Gastroesophageal sphincter (tissue), 4 donors: ENCODE measurements at regions not wholly inside any gene's neighbourhood (a gene's known extent, or its start where the extent isn't known, plus 50 kb on each side); places are given as distances from the start of the nearest gene placed in this dataset.

ENCODE experiments used
- ATAC-seq: fragments of 150-250 bp; one replicate; pipeline ENCODE4 v1.9.1; 2016; ENCODE audit warnings: mild to moderate bottlenecking, moderate library complexity
- H3K27ac ChIP-seq, 4 donors: fragments of 200-600 bp; sonication (generic) in 3 of 4; 1 replicate in 3 of 4; 2 replicates in 1 of 4; pipeline ENCODE4 v1.5.1; 2016 to 2019
- H3K27me3 ChIP-seq: fragments of 200-600 bp; sonication (generic); one replicate; pipeline ENCODE4 v1.5.1; 2019
- H3K36me3 ChIP-seq, 2 donors: fragments of 200-600 bp; sonication (generic); one replicate each; pipeline ENCODE4 v1.5.1; 2019; ENCODE audit warnings: control low read depth in 1 of 2
- H3K4me1 ChIP-seq, 3 donors: fragments of 200-600 bp; sonication (generic); 1 replicate in 2 of 3; 2 replicates in 1 of 3; pipeline ENCODE4 v1.5.1; 2016 to 2019; ENCODE audit warnings: control low read depth in 2 of 3
- H3K4me3 ChIP-seq, 2 donors: fragments of 200-600 bp; sonication (generic); one replicate each; pipeline ENCODE4 v1.5.1; 2019; ENCODE audit warnings: mild to moderate bottlenecking in 1 of 2, moderate library complexity in 1 of 2
- H3K9me3 ChIP-seq, 3 donors: fragments of 200-600 bp; sonication (generic); one replicate each; pipeline ENCODE4 v1.5.1; 2017 to 2019; ENCODE audit warnings: control low read depth in 2 of 3
- CTCF ChIP-seq, 4 experiments: fragments of 200-600 bp in 2 of 4; fragments of 450-650 bp in 2 of 4; sonication (generic) in 1 of 4; IDR thresholded peaks; one replicate each; pipeline ENCODE4 v1.5.1; 2017 to 2019; ENCODE audit warnings: antibody characterized with exemption in 4 of 4, mild to moderate bottlenecking in 2 of 4, moderate library complexity in 2 of 4
- EP300 ChIP-seq: sonication (generic); formaldehyde crosslinking; IDR thresholded peaks from one replicate; pipeline ENCODE4 v1.6.1; 2017; ENCODE audit warnings: antibody characterized with exemption, mild to moderate bottlenecking
- POLR2A ChIP-seq, 2 donors: fragments of 450-650 bp; IDR thresholded peaks; one replicate each; pipeline ENCODE4 v1.6.1; 2017; ENCODE audit warnings: antibody characterized with exemption in 2 of 2, mild to moderate bottlenecking in 2 of 2, moderate library complexity in 1 of 2
- POLR2AphosphoS5 ChIP-seq: sonication (generic); formaldehyde crosslinking; IDR thresholded peaks from one replicate; pipeline ENCODE4 v1.6.1; 2017; ENCODE audit warnings: antibody characterized with exemption
- WGBS, 2 donors: methylation state at CpG; one replicate each; pipeline ENCODE4 v1.1.5; 2018; ENCODE audit warnings: low coverage in 1 of 2; 5-methylcytosine and 5-hydroxymethylcytosine counted together

GRCh38 chr16:51382211-51382610 lies 231.1 kb upstream of the SALL1 start:
- WGBS, 2 donors = 61 to 72% methylated on average over 2 to 3 of the region's 3 CpGs
- Histone ChIP-seq H3K27me3 (peaks cover 5% of the 10 kb centered on the region), H3K4me1 (no peaks in the 10 kb centered on the region), H3K36me3 (no peaks in the 10 kb centered on the region), H3K9me3 (no peaks in the 10 kb centered on the region), H3K4me3 (no peak overlapping the region), H3K27ac (no peak overlapping the region)
- ATAC-seq = no peak
- TF ChIP-seq POLR2AphosphoS5 (no peak), EP300 (no peak), CTCF (IDR thresholded peaks at IDR 0.05) (no peak), POLR2A (IDR thresholded peaks at IDR 0.05) (no peak)

DNA sequence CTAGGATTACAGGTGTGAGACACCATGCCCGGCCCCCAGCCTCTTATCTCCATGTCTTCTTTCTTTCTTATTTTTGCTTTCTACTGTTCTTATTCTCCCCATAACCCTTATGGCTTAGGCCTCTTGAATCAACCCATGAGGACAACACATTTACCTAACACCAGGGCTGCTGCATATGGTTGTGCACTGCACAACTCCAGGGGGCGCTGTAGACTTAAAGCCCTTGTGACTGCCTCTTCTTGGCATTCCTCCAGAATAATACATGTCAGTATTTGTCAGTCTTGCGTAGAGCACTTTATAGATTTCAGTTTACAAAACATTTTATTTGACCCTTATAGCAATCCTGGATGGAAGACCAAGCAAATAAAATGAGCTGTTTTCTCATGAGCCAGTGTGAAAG lies 225.0 kb upstream of the SALL1 start:
- WGBS, 2 donors = 79 to 93% methylated on average over 2 to 3 of the region's 3 CpGs
- no peaks in the 10 kb centered on the region for H3K36me3 ChIP-seq
- no peak overlapping the region for H3K27ac ChIP-seq
- no peak overlapping the region for H3K4me3 ChIP-seq
- TF ChIP-seq EP300 (no peak), CTCF (IDR thresholded peaks at IDR 0.05) (no peak), POLR2A (IDR thresholded peaks at IDR 0.05) (no peak), POLR2AphosphoS5 (no peak)
- no peaks in the 10 kb centered on the region for H3K9me3 ChIP-seq
- ATAC-seq = no peak
- no peaks in the 10 kb centered on the region for H3K27me3 ChIP-seq
- no peaks in the 10 kb centered on the region for H3K4me1 ChIP-seq

- ATAC-seq = no peak
- no peak for TF ChIP-seq POLR2A (IDR thresholded peaks at IDR 0.05)
- TF ChIP-seq CTCF (IDR thresholded peaks at IDR 0.05) = no peak
- TF ChIP-seq EP300 = no peak
- no peak for TF ChIP-seq POLR2AphosphoS5
- WGBS, 2 donors = 88 to 95% methylated on average over 4 to 5 of the region's 5 CpGs
- no peaks in the 10 kb centered on the region for H3K27me3 ChIP-seq
- no peaks in the 10 kb centered on the region for H3K36me3 ChIP-seq
- H3K4me3 ChIP-seq = no peak overlapping the region
- H3K9me3 ChIP-seq = no peaks in the 10 kb centered on the region
- H3K4me1 ChIP-seq = no peaks in the 10 kb centered on the region
- no peak overlapping the region for H3K27ac ChIP-seq
Measured at GRCh38 chr16:51374790-51375189, 223.7 kb upstream of the SALL1 start.

DNA sequence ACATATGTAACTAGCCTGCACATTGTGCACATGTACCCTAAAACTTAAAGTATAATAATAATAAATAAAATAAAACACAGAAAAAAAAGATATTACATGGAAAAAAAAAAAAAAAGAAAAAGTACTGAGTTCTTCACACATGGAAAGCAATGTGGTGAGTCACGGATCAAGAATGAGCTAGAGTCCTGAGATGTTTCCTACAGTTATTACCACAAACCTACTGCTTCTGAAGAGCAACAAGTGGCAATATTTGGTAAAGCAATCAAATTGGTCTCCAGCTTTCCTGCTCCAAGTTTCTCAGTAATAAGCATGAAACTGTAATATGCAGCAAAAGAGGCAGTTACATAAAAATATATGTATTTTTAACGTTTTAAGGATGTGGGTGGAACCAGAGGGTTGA lies 223.3 kb upstream of the SALL1 start:
- no peak overlapping the region for H3K4me3 ChIP-seq
- no peaks in the 10 kb centered on the region for H3K9me3 ChIP-seq
- no peak for ATAC-seq
- H3K27ac ChIP-seq = no peak overlapping the region
- no peaks in the 10 kb centered on the region for H3K36me3 ChIP-seq
- 68 to 90% methylated on average over 2 of the region's 2 CpGs for WGBS, 2 donors
- H3K27me3 ChIP-seq = no peaks in the 10 kb centered on the region
- TF ChIP-seq POLR2AphosphoS5 = no peak
- no peak for TF ChIP-seq EP300
- TF ChIP-seq CTCF (IDR thresholded peaks at IDR 0.05) = no peak
- TF ChIP-seq POLR2A (IDR thresholded peaks at IDR 0.05) = no peak
- H3K4me1 ChIP-seq = no peaks in the 10 kb centered on the region

- Histone ChIP-seq H3K27me3 (no peaks in the 10 kb centered on the region), H3K9me3 (no peaks in the 10 kb centered on the region), H3K4me3 (no peak overlapping the region), H3K36me3 (no peaks in the 10 kb centered on the region), H3K27ac (no peak overlapping the region), H3K4me1 (no peaks in the 10 kb centered on the region)
- TF ChIP-seq CTCF (IDR thresholded peaks at IDR 0.05) = no peak
- no peak for TF ChIP-seq EP300
- no peak for TF ChIP-seq POLR2AphosphoS5
- no peak for TF ChIP-seq POLR2A (IDR thresholded peaks at IDR 0.05)
- 78 to 90% methylated on average over 2 of the region's 2 CpGs for WGBS, 2 donors
- no peak for ATAC-seq
Measured at GRCh38 chr16:51365715-51366114, 214.6 kb upstream of the SALL1 start.
